Tibial artery (tissue), 4 donors: ENCODE measurements at regions not wholly inside any gene's neighbourhood (a gene's known extent, or its start where the extent isn't known, plus 50 kb on each side); places are given as distances from the start of the nearest gene placed in this dataset.

Source experiments
- DNase-seq, 2 donors: peaks; one replicate each; pipeline ENCODE4 v3.0.0-alpha.2; 2019
- H3K27ac ChIP-seq, 2 donors: fragments of 200-600 bp; sonication (generic) in 1 of 2; 1 replicate in 1 of 2; 2 replicates in 1 of 2; pipeline ENCODE4 v1.5.1; 2018 to 2019; ENCODE audit warnings: mild to moderate bottlenecking in 1 of 2
- H3K27me3 ChIP-seq, 2 donors: fragments of 200-600 bp; sonication (generic) in 1 of 2; one replicate each; pipeline versions ENCODE4 v1.5.1 to v1.6.0; 2016 to 2019
- H3K36me3 ChIP-seq, 3 donors: fragments of 200-600 bp; sonication (generic) in 2 of 3; one replicate each; pipeline ENCODE4 v1.5.1; 2016 to 2019; ENCODE audit warnings: mild to moderate bottlenecking in 2 of 3
- H3K4me1 ChIP-seq, 4 donors: fragments of 200-600 bp; sonication (generic) in 2 of 4; 1 replicate in 3 of 4; 2 replicates in 1 of 4; pipeline ENCODE4 v1.5.1; 2016 to 2019
- H3K4me3 ChIP-seq, 2 donors: fragments of 200-600 bp; sonication (generic) in 1 of 2; 1 replicate in 1 of 2; 2 replicates in 1 of 2; pipeline ENCODE4 v1.5.1; 2018 to 2019; ENCODE audit warnings: mild to moderate bottlenecking in 2 of 2
- H3K9me3 ChIP-seq, 3 donors: fragments of 200-600 bp; sonication (generic) in 1 of 3; one replicate each; pipeline ENCODE4 v1.5.1; 2016 to 2019
- CTCF ChIP-seq, 2 experiments: fragments of 200-600 bp in 1 of 2; fragments of 450-650 bp in 1 of 2; IDR thresholded peaks; one replicate each; pipeline ENCODE4 v1.5.1; 2017 to 2019; ENCODE audit warnings: antibody characterized with exemption in 2 of 2, mild to moderate bottlenecking in 1 of 2, moderate library complexity in 1 of 2
- intact Hi-C: fragments of 100-400 bp; cut with DNase I; formaldehyde crosslinking; loops from one replicate; pipeline ENCODE4 v1.15.0; 2023; ENCODE audit warnings: low total_unique reads

- Histone ChIP-seq H3K9me3 (no peaks in the 10 kb centered on the region), H3K27me3 (no peaks in the 10 kb centered on the region), H3K27ac (no peak overlapping the region), H3K4me3 (no peak overlapping the region), H3K36me3 (no peaks in the 10 kb centered on the region), H3K4me1 (no peaks in the 10 kb centered on the region)
- no peak for DNase-seq
- intact Hi-C loops = no loop called here
- TF ChIP-seq CTCF (IDR thresholded peaks at IDR 0.05) = no peak
These were observed 1466.9 kb downstream of the LRRC4C start for GRCh38 chr11:39992551-39992950.

GRCh38 chr11:39990421-39990831 lies 1469.0 kb downstream of the LRRC4C start:
- Histone ChIP-seq H3K9me3 (no peaks in the 10 kb centered on the region), H3K4me3 (no peak overlapping the region), H3K36me3 (no peaks in the 10 kb centered on the region), H3K4me1 (no peaks in the 10 kb centered on the region), H3K27me3 (no peaks in the 10 kb centered on the region), H3K27ac (no peak overlapping the region)
- intact Hi-C loops = no loop called here
- DNase-seq = no peak
- TF ChIP-seq CTCF (IDR thresholded peaks at IDR 0.05) = no peak

- DNase-seq = no peak
- no peaks in the 10 kb centered on the region for H3K9me3 ChIP-seq
- H3K4me1 ChIP-seq = no peaks in the 10 kb centered on the region
- no peak overlapping the region for H3K27ac ChIP-seq
- intact Hi-C loops = no loop called here
- TF ChIP-seq CTCF (IDR thresholded peaks at IDR 0.05) = no peak
- no peak overlapping the region for H3K4me3 ChIP-seq
- no peaks in the 10 kb centered on the region for H3K36me3 ChIP-seq
- H3K27me3 ChIP-seq = no peaks in the 10 kb centered on the region
These were observed 1484.4 kb downstream of the LRRC4C start for GRCh38 chr11:39975091-39975490.

GRCh38 chr11:39972461-39972860 lies 1487.0 kb downstream of the LRRC4C start:
- no peaks in the 10 kb centered on the region for H3K36me3 ChIP-seq
- H3K4me3 ChIP-seq = no peak overlapping the region
- no peak for DNase-seq
- intact Hi-C loops = no loop called here
- no peak for TF ChIP-seq CTCF (IDR thresholded peaks at IDR 0.05)
- no peaks in the 10 kb centered on the region for H3K9me3 ChIP-seq
- H3K27ac ChIP-seq = no peak overlapping the region
- H3K27me3 ChIP-seq = no peaks in the 10 kb centered on the region
- H3K4me1 ChIP-seq = no peaks in the 10 kb centered on the region

GRCh38 chr11:39971938-39972337 lies 1487.5 kb downstream of the LRRC4C start:
- Histone ChIP-seq H3K36me3 (no peaks in the 10 kb centered on the region), H3K4me1 (no peaks in the 10 kb centered on the region), H3K9me3 (no peaks in the 10 kb centered on the region), H3K4me3 (no peak overlapping the region), H3K27ac (no peak overlapping the region), H3K27me3 (no peaks in the 10 kb centered on the region)
- TF ChIP-seq CTCF (IDR thresholded peaks at IDR 0.05) = no peak
- DNase-seq = no peak
- intact Hi-C loops = no loop called here

GRCh38 chr11:39968071-39968470 lies 1491.4 kb downstream of the LRRC4C start:
- DNase-seq = no peak
- Histone ChIP-seq H3K27me3 (no peaks in the 10 kb centered on the region), H3K27ac (no peak overlapping the region), H3K36me3 (no peaks in the 10 kb centered on the region), H3K9me3 (no peaks in the 10 kb centered on the region), H3K4me3 (no peak overlapping the region), H3K4me1 (no peaks in the 10 kb centered on the region)
- intact Hi-C loops = no loop called here
- TF ChIP-seq CTCF (IDR thresholded peaks at IDR 0.05) = no peak
